ENCODE measurements at regions not wholly inside any gene's neighbourhood (a gene's known extent, or its start where the extent isn't known, plus 50 kb on each side); places are given as distances from the start of the nearest gene placed in this dataset.

- DNase-seq: no peak
Measured at GRCh38 chr4:57287687-57288604, 177.8 kb upstream of the IGFBP7 start.

GRCh38 chr4:57282933-57283310, 172.7 kb upstream of the IGFBP7 start:
- DNase-seq: no peak

DNA sequence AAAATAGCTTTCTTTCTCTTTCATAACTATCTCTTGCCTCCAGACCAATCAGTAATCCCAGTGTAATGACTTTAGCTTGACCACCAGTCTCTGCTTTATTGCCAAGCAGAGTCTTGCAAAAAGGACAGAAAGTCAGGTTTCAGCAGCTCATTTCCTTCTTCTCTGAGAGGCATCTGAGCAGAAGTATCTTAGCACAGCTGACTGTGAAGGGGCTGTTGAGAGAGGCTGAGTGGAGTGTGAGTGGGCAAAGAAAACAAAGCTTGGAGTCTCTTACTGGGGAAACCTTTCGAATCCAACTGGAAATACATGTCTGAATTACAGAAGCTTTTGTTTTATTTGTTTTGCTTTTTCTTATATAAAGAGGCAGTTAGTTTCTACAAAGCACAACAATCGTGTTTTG, 170.3 kb upstream of the IGFBP7 start:
- no peak for DNase-seq

GRCh38 chr4:57278780-57279179, 168.6 kb upstream of the IGFBP7 start:
- no peak for DNase-seq

GRCh38 chr4:57274082-57274481, 163.9 kb upstream of the IGFBP7 start:
- no peak for DNase-seq

DNA sequence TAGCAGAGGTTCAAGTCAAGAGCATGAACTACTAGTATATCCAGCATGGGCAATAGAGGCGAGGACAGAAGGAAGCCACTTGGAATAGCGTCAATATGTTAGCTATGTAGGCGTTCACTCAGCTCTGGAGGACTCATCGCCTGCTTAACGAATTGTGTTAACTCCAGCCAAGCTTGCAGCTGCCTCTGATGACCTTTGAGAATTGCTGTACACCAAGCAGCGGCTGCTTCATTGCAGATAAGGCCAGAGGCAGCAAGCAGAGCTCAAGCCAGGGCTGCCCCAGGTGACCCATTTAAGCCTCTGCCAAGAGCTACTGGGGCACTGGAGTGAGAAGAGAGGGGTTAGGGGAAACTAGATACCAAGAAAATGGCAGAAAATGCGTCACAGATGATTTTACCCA, 160.2 kb upstream of the IGFBP7 start:
- no peak for DNase-seq

DNA sequence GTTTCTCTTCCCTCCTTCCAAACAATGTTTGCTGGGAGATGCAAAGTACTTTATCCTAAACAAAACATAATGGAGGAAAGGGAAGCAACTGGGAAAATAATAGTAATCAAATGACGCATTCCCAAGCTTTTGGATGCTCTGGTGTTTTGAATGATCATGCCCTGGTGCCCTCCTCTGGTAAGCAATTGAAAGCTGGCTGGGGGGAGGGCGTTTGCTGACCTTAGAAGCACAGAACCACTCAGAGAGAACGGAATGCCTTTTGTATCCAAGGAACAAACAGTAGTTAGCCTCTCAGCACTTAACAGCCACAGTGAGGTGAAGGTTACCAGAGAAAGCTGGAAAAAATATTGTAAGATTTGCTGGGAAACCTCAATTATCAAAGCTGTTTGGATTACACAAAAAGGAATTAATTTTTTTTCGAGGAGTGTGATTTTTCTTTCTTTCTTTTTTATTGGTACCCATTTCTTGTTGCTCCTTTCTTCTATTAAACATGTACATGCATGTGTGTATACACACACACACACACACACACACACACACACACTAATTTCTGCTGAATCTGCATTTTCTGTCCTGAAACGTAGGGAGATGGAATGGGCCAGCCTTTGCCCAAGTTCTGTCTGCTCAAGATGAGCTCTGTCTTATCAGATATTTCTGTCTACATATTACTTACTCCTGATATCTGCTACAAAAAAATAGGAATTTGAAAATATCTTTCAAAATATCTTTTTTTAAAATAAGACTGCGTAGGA, 155.8 kb upstream of the IGFBP7 start:
- DNase-seq: no peak

DNA sequence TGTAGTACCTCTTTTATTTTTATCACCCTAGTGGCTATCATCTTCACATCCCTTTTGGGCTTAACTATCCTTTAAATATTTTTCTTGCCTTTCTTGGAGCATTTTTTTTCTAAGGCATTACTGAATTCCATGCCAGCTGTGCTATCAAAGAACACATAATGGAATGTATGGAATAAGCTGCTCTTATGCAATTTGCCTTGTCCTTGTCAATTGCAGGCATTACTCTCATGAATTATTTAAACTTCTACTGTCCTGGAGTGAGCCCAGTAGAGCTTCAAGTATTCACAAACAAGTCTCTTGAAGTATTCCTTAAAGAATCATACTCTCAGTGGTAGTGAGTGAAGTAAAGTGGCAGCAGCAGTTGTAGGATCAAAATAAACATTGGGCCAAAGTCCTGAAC, 144.6 kb upstream of the IGFBP7 start:
- no peak for DNase-seq

DNA sequence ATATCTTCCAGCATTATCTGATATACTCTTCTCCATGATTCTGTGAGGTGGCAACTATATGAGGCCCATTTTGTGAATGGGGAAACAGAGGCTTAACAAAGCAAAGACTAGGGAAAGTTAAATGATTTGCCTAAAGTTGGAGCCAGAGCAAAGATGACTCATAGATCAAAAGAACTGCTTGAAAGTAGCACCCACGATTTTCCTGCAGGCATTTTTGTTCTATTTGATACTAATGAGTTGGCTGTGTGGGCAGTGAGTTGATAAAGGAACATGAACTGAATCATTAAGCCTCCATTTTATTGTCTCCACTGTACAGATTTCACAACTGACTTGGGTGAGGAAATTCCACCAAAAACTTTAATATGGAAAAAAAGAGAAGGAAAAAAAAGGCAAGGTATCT, 138.9 kb upstream of the IGFBP7 start:
- no peak for DNase-seq

GRCh38 chr4:57243076-57243475, 132.9 kb upstream of the IGFBP7 start:
- no peak for DNase-seq

- no peak for DNase-seq
Measured at GRCh38 chr4:57234252-57234775, 124.1 kb upstream of the IGFBP7 start.

DNA sequence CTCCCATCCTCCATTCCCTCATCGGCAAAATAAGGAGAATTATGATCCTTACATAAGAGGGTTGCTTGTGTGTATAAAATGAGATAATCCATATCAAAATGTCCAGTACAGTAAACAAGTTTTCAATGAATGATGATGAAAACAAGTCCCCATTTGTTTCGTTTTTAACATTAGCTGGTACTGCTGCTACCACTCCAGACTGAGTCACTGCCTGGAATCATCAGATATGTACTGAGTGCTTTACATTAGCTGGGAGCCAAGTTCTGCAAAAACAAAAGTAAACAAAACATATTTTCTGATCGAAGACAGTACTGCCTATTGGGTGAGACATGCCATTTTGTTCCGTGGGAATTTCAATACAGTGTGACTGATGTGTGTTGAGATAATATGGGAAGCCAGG, 123.2 kb upstream of the IGFBP7 start:
- DNase-seq: no peak

DNA sequence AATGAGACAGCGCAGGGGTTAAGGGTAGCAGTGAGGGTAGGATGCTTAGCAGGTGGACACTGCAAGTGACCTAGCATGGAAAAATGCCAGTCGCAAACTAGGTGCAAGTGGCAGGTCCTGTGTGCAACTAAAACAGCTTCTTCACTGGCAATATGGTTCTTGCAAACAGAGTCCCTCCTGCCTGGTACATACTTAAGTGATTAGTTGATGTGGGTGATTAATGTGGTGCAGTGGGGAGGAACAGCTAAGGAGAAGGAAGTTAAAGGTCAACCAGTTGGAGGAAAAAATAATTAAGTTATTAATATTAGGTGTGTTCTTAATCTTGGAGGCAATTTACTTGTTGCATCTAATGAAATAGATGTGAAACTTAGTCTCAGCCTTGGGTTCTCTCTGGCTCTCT, 121.6 kb upstream of the IGFBP7 start:
- DNase-seq: no peak

DNA sequence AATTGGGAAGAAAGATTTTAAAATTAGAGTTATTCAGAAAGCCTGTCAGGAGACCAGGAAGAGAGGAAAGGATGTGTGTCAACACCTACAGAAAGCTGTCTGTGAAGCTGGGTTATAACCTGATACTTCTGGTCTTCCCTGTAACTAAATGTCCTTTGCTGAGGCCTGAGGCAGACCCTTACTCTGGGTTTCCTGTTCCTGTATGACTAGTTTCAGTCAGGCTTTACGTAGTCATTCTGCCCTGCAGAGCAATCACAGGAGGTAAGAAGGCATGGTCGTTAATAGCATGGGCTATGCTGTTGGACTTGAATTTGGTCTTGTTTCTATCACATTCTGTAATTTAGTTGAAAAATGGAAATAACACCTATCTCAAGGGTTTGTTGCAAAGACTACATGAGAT, 110.5 kb upstream of the IGFBP7 start:
- DNase-seq: no peak

- DNase-seq: no peak
Measured at GRCh38 chr4:57220172-57220571, 110.0 kb upstream of the IGFBP7 start.

GRCh38 chr4:57219431-57219830, 109.2 kb upstream of the IGFBP7 start:
- no peak for DNase-seq

DNA sequence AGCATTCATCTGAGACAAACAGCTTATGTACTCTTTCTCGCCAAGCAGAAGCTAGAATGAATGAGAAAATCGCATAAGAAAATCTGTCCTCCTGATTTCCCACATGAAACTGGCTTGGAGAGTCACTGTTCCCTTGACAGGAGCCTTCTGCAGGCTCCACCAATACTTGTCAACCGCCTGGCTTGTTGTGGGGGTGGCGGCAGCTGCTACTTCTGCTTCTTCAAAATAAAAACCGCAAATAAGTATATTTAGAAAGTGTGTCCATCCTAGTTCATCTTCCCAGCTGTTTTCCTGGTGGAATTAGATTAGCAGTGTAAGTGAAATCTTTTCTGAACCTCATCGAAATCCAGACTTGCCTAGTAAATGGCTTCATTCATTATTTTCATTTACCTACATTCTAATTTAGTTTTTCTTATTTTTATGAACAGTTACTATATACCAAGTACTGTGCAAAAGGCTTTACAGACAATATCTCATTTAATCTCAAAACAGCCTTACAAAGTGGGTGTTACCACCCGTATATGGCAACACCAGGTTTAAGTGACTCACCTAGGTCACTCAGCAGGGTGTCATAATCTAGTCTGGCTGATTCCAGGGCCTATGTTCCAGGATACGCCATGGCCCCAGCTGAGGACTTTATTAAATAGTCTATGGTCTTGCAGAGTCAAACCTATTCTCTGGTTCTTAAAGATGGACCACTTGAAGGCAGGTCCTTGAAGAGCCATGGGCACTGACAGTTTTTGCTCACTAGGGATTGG, 104.6 kb upstream of the IGFBP7 start:
- no peak for DNase-seq

GRCh38 chr4:57211131-57211530, 100.9 kb upstream of the IGFBP7 start:
- no peak for DNase-seq

DNA sequence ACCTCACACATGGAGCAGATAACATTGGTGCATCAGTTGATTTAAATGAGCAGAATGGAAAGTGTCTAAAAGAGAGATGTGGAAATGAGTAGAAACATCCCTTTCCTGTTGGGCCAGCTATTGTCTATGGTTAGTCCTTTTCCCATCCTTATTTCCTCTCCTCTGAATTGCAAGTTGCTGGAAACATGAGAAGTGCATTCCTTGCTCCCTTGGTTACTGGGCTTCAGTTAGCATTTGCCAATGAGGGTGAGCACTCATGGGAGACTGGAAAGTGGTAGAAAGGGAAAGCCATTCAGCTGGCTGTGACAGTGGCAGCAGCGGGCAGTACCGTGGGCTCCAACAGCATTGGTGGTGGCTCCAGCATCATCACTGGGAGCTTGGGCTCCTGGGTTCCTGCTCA, 96.0 kb upstream of the IGFBP7 start:
- DNase-seq: no peak

DNA sequence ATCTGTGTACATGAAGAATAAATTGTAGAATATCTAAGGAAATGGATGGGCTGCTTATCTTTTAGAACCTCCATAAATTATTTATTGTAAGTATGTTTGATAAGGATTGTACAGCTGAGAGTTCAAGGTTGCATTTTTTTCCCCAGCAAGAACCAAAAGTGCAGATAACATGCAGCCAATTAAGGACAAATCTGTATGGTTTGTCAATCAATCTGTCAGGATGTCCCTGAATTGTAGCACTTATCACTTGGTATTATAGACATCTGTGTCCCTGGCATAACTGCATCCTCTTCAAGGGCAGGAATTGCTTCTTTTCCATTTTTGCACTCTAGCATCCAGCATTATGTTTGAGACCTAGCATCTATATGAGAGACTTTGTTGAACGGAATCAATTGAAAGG, 95.4 kb upstream of the IGFBP7 start:
- DNase-seq: no peak

GRCh38 chr4:57200799-57201327, 90.7 kb upstream of the IGFBP7 start:
- no peak for DNase-seq

- DNase-seq: no peak
Measured at GRCh38 chr4:57199267-57199666, 89.1 kb upstream of the IGFBP7 start.

DNA sequence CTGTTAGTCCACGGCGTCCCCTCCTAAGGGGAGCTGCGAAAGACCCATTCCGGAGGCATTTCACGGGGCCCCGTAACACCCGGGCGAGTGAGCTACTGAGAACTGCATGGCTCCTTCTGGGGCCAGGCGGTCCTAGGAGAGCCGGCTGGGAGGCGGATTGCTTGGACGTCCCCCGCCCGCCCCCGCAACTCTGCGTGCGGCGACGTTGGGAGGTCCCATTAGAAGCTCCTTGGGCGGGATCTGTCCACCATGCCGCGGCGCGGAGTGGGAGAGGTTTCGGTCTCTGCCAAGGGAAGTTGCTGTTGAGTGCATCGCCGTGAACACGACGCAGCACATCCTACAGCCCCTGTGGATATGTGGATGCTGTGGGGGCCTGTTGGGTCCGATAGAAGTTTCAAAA, 85.4 kb upstream of the IGFBP7 start:
- DNase-seq: no peak
